ENCODE measurements at regions not wholly inside any gene's neighbourhood (a gene's known extent, or its start where the extent isn't known, plus 50 kb on each side); places are given as distances from the start of the nearest gene placed in this dataset.

GRCh38 chr3:10678796-10679376 is 137.1 kb upstream of the SLC6A11 start:
- DNase-seq, result no peak
- H3K9me3 ChIP-seq (ENCODE audit: severe bottlenecking), result no peaks in the 10 kb centered on the region
- no peak overlapping the region for H3K4me3 ChIP-seq (ENCODE audit: low read depth, low read length)
- no peaks in the 10 kb centered on the region for H3K36me3 ChIP-seq
- TF ChIP-seq, protein P1, sequence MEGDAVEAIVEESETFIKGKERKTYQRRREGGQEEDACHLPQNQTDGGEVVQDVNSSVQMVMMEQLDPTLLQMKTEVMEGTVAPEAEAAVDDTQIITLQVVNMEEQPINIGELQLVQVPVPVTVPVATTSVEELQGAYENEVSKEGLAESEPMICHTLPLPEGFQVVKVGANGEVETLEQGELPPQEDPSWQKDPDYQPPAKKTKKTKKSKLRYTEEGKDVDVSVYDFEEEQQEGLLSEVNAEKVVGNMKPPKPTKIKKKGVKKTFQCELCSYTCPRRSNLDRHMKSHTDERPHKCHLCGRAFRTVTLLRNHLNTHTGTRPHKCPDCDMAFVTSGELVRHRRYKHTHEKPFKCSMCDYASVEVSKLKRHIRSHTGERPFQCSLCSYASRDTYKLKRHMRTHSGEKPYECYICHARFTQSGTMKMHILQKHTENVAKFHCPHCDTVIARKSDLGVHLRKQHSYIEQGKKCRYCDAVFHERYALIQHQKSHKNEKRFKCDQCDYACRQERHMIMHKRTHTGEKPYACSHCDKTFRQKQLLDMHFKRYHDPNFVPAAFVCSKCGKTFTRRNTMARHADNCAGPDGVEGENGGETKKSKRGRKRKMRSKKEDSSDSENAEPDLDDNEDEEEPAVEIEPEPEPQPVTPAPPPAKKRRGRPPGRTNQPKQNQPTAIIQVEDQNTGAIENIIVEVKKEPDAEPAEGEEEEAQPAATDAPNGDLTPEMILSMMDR (IDR thresholded peaks at IDR 0.05; ENCODE audit: low read depth, low read length), result no peak
- no peaks in the 10 kb centered on the region for H3K27me3 ChIP-seq (ENCODE audit: insufficient read depth, low read depth, severe bottlenecking)
- no peak overlapping the region for H3K27ac ChIP-seq

GRCh38 chr3:10680796-10681195 is 135.2 kb upstream of the SLC6A11 start:
- DNase-seq, result no peak
- no peaks in the 10 kb centered on the region for H3K36me3 ChIP-seq
- no peaks in the 10 kb centered on the region for H3K27me3 ChIP-seq (ENCODE audit: insufficient read depth, low read depth, severe bottlenecking)
- no peak overlapping the region for H3K27ac ChIP-seq
- H3K9me3 ChIP-seq (ENCODE audit: severe bottlenecking), result no peaks in the 10 kb centered on the region
- H3K4me3 ChIP-seq (ENCODE audit: low read depth, low read length), result no peak overlapping the region
- TF ChIP-seq, protein P1 (IDR thresholded peaks at IDR 0.05; ENCODE audit: low read depth, low read length), result no peak

DNA sequence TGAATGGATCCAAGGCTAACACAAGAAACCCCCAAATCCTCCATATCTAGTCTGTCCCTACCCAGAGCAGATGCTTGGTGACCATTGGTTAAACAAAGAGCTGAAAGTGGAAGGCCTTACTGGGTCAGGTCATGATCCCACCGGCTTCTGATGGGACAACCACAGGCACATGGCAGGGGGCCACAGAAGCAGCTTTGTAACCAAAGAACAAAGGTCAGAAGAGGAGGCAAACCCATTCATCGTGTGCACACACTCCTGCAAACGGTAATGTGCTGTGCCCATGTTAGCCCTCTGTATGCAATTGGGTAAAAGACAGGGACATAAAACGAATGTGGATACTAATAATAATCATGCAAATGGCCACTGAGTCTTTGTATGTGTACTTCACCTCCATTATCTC is 133.3 kb upstream of the SLC6A11 start:
- TF ChIP-seq, protein P1 (IDR thresholded peaks at IDR 0.05; ENCODE audit: low read depth, low read length), result no peak
- Histone ChIP-seq H3K4me3 (ENCODE audit: low read depth, low read length) (no peak overlapping the region), H3K27ac (no peak overlapping the region), H3K27me3 (ENCODE audit: insufficient read depth, low read depth, severe bottlenecking) (no peaks in the 10 kb centered on the region), H3K9me3 (ENCODE audit: severe bottlenecking) (no peaks in the 10 kb centered on the region), H3K36me3 (no peaks in the 10 kb centered on the region)
- no peak for DNase-seq

DNA sequence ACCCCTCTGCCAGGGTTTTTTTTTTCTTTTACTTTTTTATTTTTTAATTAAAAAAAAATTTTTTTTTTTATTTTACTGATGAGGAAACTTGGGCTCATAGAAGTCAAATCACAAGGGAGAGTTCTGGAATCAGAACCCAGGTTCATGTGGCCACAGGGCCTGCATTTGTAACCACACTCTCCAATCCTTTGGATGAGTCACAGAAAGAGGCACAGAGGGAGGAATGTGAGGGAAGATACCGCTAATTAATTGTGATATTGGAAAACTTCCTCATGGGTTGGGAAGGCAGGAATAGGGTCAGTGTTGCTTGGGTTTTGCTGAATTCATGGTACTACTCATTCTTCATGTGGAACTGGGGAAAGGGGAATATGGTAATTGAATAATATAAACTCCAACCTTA is 132.9 kb upstream of the SLC6A11 start:
- Histone ChIP-seq H3K27me3 (ENCODE audit: insufficient read depth, low read depth, severe bottlenecking) (no peaks in the 10 kb centered on the region), H3K9me3 (ENCODE audit: severe bottlenecking) (no peaks in the 10 kb centered on the region), H3K36me3 (no peaks in the 10 kb centered on the region), H3K4me3 (ENCODE audit: low read depth, low read length) (no peak overlapping the region), H3K27ac (no peak overlapping the region)
- TF ChIP-seq, protein P1 (IDR thresholded peaks at IDR 0.05; ENCODE audit: low read depth, low read length), result no peak
- DNase-seq, result no peak

DNA sequence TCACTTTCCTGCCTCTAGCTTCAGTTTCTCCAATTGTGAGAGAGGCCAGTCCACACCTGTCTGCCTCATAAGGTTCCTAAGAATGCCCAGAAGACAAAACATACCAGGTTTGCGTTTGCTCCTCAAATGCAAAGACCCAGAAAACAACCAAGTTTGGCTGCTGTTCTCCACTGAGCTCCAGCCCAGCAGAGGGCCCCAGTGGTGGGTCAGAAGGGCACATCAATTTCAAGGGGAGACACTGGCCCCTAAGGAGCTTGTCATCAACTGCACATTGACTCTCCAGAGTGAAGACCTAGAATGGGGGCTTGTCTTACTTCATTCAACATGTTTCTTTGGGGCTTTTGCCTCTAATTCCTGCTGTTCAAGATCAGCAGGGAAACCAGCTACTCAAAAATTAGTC is 127.9 kb upstream of the SLC6A11 start:
- DNase-seq, result no peak
- Histone ChIP-seq H3K27me3 (ENCODE audit: insufficient read depth, low read depth, severe bottlenecking) (no peaks in the 10 kb centered on the region), H3K4me3 (ENCODE audit: low read depth, low read length) (no peak overlapping the region), H3K27ac (no peak overlapping the region), H3K36me3 (no peaks in the 10 kb centered on the region), H3K9me3 (ENCODE audit: severe bottlenecking) (no peaks in the 10 kb centered on the region)
- TF ChIP-seq, protein P1 (IDR thresholded peaks at IDR 0.05; ENCODE audit: low read depth, low read length), result no peak

- Histone ChIP-seq H3K36me3 (no peaks in the 10 kb centered on the region), H3K4me3 (ENCODE audit: low read depth, low read length) (no peak overlapping the region), H3K27ac (no peak overlapping the region), H3K27me3 (ENCODE audit: insufficient read depth, low read depth, severe bottlenecking) (no peaks in the 10 kb centered on the region), H3K9me3 (ENCODE audit: severe bottlenecking) (no peaks in the 10 kb centered on the region)
- DNase-seq, result no peak
- TF ChIP-seq, protein P1 (IDR thresholded peaks at IDR 0.05; ENCODE audit: low read depth, low read length), result no peak
These were observed 127.4 kb upstream of the SLC6A11 start for GRCh38 chr3:10688548-10689172.
